ENCODE measurements at regions not wholly inside any gene's neighbourhood (a gene's known extent, or its start where the extent isn't known, plus 50 kb on each side); places are given as distances from the start of the nearest gene placed in this dataset.

DNA sequence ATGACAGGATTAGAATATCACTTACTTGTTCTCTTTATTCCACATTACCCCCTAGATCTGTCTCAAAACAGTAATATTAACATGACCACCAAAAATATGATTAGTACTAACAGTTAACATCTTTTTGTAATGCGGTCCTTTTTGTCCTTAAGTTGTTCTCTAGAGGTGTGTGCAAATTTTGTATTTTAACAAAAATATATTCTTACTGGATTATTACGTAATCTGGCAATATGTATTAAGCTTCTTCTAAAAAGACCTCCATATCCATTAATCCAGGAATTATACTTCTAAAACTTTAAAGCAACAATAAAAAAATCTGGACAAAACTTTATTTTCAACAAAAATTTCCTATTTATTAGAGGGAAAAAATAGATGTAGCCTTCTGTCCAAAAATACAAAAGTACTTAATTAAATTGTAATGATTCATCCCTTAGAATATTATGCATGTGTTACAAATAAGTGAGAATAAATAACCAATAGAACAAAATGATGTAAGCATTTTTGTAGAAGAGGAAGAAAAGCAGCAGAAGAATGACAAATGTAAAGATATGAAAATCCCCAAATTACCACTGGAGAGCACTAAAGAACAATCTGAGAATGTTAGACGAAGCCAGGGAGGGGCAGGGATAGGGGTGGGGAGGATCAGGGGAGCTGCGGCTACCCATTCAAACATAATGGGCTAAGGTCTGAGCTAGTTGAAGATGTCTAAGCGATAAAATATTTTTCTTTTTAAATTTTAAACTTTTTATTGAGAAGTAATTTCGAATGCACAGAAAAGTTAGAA, 945.6 kb downstream of the MCTP2 start:
- no peak overlapping the region for H2AFZ ChIP-seq (ENCODE audit: low read length)
- H3K9ac ChIP-seq (ENCODE audit: insufficient read depth, low read depth, low read length), result no peak overlapping the region
- ChIA-PET CTCF (ENCODE audit: low intra/inter-chr PET ratio, low total read pairs) (no interaction called here), POLR2A (no interaction called here)
- in situ Hi-C loops (cut with HindIII; ENCODE audit: extremely low pct_ligation_motif_present, low pct_unique_long_range_greater_than_20kb), result no loop called here
- no peaks in the 10 kb centered on the region for H3K36me3 ChIP-seq (replicated peaks in 1 of 2; ENCODE audit: control insufficient read depth in 1 of 2, insufficient read depth in 2 of 2, low read length in 2 of 2)
- H3K27me3 ChIP-seq (ENCODE audit: control insufficient read depth in 1 of 2, insufficient read depth in 2 of 2, low read length in 2 of 2), result no peaks in the 10 kb centered on the region
- WGBS (ENCODE audit: low lambda C conversion rate), result 23% methylated on average over 6 of the region's 6 CpGs
- H3K9me3 ChIP-seq (ENCODE audit: low read length), result peaks cover 76% of the 10 kb centered on the region
- H4K20me1 ChIP-seq (ENCODE audit: insufficient read depth, low read length), result no peaks in the 10 kb centered on the region
- H3K27ac ChIP-seq (ENCODE audit: extremely low read length, insufficient read depth, low read length), result no peak overlapping the region
- BruUV-seq (replicated peaks), result no TSS peak
- H3K4me3 ChIP-seq (replicated peaks in 1 of 3; ENCODE audit: insufficient read depth in 1 of 3, low read depth in 2 of 3, low read length in 3 of 3), result no peak overlapping the region
- no peak for FAIRE-seq
- ATAC-seq, result no peak
- no peaks in the 10 kb centered on the region for H3K4me1 ChIP-seq (ENCODE audit: insufficient read depth, low read length)
- no peak for DNase-seq (ENCODE audit: low spot score)
- no peaks in the 10 kb centered on the region for H3K79me2 ChIP-seq (ENCODE audit: insufficient read depth, low read length)
- no peak overlapping the region for H3K4me2 ChIP-seq (ENCODE audit: low read depth, low read length)
- intact Hi-C loops (cut with micrococcal nuclease; ENCODE audit: unreplicated experiment), result no loop called here
- TF ChIP-seq RARG (CRISPR knock-in tag; IDR thresholded peaks at IDR 0.05; ENCODE audit: low read depth) (no peak), ZNF205 (CRISPR knock-in tag; IDR thresholded peaks at IDR 0.05) (no peak), SALL1 (CRISPR knock-in tag; IDR thresholded peaks at IDR 0.05) (no peak), HNRNPK (IDR thresholded peaks at IDR 0.05; ENCODE audit: low read depth, low read length, poor library complexity, severe bottlenecking) (no peak), ZBTB7A (CRISPR knock-in tag; IDR thresholded peaks at IDR 0.05) (no peak), NFKB2 (CRISPR knock-in tag; IDR thresholded peaks at IDR 0.05; ENCODE audit: borderline replicate concordance) (no peak), ZNF615 (CRISPR knock-in tag; IDR thresholded peaks at IDR 0.05; ENCODE audit: borderline replicate concordance) (no peak), ZNF773 (CRISPR knock-in tag; IDR thresholded peaks at IDR 0.05; ENCODE audit: borderline replicate concordance) (no peak), FOXA3 (CRISPR knock-in tag; IDR thresholded peaks at IDR 0.05) (no peak), ARNTL (CRISPR knock-in tag; IDR thresholded peaks at IDR 0.05) (no peak), AGO2 (optimal IDR thresholded peaks at IDR 0.05; ENCODE audit: low read depth, low read length) (no peak)
- TF ChIP-seq, protein P1, sequence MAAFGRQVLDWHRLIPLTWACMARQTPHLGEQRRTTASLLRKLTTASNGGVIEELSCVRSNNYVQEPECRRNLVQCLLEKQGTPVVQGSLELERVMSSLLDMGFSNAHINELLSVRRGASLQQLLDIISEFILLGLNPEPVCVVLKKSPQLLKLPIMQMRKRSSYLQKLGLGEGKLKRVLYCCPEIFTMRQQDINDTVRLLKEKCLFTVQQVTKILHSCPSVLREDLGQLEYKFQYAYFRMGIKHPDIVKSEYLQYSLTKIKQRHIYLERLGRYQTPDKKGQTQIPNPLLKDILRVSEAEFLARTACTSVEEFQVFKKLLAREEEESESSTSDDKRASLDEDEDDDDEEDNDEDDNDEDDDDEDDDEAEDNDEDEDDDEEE (CRISPR knock-in tag; IDR thresholded peaks at IDR 0.05), result no peak
- TF ChIP-seq, protein P2, sequence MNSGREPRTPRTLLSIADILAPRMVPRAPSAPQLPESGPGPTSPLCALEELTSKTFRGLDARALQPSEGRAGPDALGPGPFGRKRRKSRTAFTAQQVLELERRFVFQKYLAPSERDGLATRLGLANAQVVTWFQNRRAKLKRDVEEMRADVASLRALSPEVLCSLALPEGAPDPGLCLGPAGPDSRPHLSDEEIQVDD (CRISPR knock-in tag; IDR thresholded peaks at IDR 0.05; ENCODE audit: borderline replicate concordance), result no peak
- TF ChIP-seq, protein P3, sequence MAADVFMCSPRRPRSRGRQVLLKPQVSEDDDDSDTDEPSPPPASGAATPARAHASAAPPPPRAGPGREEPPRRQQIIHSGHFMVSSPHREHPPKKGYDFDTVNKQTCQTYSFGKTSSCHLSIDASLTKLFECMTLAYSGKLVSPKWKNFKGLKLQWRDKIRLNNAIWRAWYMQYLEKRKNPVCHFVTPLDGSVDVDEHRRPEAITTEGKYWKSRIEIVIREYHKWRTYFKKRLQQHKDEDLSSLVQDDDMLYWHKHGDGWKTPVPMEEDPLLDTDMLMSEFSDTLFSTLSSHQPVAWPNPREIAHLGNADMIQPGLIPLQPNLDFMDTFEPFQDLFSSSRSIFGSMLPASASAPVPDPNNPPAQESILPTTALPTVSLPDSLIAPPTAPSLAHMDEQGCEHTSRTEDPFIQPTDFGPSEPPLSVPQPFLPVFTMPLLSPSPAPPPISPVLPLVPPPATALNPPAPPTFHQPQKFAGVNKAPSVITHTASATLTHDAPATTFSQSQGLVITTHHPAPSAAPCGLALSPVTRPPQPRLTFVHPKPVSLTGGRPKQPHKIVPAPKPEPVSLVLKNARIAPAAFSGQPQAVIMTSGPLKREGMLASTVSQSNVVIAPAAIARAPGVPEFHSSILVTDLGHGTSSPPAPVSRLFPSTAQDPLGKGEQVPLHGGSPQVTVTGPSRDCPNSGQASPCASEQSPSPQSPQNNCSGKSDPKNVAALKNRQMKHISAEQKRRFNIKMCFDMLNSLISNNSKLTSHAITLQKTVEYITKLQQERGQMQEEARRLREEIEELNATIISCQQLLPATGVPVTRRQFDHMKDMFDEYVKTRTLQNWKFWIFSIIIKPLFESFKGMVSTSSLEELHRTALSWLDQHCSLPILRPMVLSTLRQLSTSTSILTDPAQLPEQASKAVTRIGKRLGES (CRISPR knock-in tag; IDR thresholded peaks at IDR 0.05; ENCODE audit: borderline replicate concordance), result no peak
- TF ChIP-seq, protein P4, sequence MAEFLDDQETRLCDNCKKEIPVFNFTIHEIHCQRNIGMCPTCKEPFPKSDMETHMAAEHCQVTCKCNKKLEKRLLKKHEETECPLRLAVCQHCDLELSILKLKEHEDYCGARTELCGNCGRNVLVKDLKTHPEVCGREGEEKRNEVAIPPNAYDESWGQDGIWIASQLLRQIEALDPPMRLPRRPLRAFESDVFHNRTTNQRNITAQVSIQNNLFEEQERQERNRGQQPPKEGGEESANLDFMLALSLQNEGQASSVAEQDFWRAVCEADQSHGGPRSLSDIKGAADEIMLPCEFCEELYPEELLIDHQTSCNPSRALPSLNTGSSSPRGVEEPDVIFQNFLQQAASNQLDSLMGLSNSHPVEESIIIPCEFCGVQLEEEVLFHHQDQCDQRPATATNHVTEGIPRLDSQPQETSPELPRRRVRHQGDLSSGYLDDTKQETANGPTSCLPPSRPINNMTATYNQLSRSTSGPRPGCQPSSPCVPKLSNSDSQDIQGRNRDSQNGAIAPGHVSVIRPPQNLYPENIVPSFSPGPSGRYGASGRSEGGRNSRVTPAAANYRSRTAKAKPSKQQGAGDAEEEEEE (CRISPR knock-in tag; IDR thresholded peaks at IDR 0.05; ENCODE audit: borderline replicate concordance), result no peak
- TF ChIP-seq, protein P5, sequence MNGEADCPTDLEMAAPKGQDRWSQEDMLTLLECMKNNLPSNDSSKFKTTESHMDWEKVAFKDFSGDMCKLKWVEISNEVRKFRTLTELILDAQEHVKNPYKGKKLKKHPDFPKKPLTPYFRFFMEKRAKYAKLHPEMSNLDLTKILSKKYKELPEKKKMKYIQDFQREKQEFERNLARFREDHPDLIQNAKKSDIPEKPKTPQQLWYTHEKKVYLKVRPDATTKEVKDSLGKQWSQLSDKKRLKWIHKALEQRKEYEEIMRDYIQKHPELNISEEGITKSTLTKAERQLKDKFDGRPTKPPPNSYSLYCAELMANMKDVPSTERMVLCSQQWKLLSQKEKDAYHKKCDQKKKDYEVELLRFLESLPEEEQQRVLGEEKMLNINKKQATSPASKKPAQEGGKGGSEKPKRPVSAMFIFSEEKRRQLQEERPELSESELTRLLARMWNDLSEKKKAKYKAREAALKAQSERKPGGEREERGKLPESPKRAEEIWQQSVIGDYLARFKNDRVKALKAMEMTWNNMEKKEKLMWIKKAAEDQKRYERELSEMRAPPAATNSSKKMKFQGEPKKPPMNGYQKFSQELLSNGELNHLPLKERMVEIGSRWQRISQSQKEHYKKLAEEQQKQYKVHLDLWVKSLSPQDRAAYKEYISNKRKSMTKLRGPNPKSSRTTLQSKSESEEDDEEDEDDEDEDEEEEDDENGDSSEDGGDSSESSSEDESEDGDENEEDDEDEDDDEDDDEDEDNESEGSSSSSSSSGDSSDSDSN (CRISPR knock-in tag; IDR thresholded peaks at IDR 0.05), result no peak
